ENCODE measurements at regions not wholly inside any gene's neighbourhood (a gene's known extent, or its start where the extent isn't known, plus 50 kb on each side); places are given as distances from the start of the nearest gene placed in this dataset.
"Not testable (repeated sequence)": the region's sequence is repeated elsewhere in the genome, so short reads cannot be mapped to it uniquely, and the experiment has no call there.

- no peak for DNase-seq
Measured at GRCh38 chr4:117135634-117136354, 50.4 kb upstream of the TRAM1L1 start.

- no peak for DNase-seq
Measured at GRCh38 chr4:117137145-117137544, 51.8 kb upstream of the TRAM1L1 start.

DNA sequence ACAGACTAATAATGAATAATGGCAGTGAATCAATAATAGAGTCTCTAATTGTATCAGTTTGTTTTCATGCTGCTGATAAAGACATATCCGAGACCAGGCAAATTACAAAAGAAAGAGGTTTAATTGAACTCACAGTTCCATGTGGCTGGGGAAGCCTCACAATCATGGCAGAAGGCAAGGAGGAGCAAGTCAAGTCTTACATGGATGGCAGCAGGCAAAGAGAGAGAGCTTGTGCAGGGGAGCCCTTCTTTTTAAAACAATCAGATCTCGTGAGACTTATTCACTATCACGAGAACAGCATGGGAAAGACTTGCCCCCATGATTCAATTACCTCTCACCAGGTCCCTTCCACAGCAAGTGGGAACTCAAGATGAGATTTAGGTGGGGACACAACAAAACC, 53.4 kb upstream of the TRAM1L1 start:
- DNase-seq = not testable (repeated sequence)

DNA sequence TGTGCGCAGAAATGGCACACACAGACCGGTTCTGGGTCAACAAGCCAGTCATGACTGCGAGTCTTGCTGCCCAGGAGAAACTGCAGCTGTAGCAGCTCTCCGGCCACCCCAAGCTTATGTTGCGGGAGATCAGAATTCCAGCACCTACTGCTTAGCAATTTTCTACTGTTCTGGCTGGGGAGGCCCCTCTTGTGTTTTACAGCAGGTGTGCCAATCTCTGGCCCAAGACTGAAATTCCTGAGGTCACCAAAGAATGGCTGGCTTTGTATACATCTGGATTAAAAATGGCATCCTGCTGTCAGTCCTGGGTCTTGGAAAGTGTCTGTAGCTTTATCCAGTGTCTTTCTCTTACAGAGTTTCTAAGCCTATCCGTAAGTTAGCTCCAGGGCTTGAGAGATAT, 68.9 kb upstream of the TRAM1L1 start:
- DNase-seq = no peak

- DNase-seq = no peak
Measured at GRCh38 chr4:117156806-117157205, 71.4 kb upstream of the TRAM1L1 start.

- DNase-seq = no peak
Measured at GRCh38 chr4:117157360-117157759, 72.0 kb upstream of the TRAM1L1 start.

DNA sequence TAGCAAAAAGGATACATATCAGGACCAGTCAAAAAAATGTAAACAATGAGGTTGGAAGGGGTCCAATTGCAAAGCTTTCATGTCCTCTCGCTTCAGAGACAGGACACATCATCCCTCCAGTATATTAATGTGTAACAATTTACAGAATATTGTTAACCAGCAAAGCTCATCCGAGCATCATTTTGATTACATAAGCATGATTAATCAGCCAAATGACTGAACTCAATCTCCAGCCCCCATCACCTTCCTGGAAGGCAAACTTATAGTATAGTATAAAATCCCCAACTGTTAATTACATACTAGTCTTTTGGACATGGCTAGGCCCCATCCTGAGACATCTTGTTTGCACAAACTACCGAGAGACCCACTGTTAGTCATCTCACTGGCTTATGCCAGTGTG, 77.6 kb upstream of the TRAM1L1 start:
- no peak for DNase-seq

DNA sequence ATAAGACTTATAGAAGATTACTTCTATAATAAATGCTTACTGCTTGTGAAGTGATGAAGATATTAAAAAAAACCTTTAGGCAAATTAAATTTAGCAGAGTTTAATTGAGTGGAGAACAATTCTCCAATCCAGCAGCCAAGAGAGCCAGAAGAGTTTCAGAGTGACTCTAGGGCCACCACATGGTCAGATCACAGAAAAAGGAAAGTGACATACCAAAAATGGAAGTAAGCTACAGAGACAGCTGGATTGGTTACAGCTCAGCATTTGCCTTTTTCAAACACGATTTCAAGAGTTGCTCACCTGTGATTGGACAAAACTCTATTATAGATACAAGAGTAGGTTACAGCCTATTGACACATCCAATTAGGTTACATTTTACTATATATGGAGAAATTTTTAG, 79.0 kb upstream of the TRAM1L1 start:
- no peak for DNase-seq

GRCh38 chr4:117175369-117175768, 90.0 kb upstream of the TRAM1L1 start:
- not testable (repeated sequence) for DNase-seq

- DNase-seq = no peak
Measured at GRCh38 chr4:117203231-117203630, 117.9 kb upstream of the TRAM1L1 start.

DNA sequence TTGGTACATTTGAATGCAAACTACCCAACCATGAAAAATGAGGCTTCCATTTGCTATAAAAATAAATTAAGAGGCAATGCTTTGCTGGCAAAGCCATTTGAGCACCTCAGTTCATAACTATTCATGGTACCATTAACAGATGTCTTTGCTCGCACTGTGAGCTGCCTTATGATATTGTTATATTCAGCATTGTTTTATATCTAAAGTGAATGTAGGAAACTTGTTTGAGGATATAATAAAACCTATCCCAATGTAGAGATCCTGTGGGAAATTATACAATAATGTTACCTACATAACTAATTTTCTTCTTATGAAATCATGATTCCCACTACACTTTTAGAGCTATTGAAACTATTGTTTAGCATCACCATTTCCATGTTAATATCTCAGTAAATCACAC, 125.2 kb upstream of the TRAM1L1 start:
- no peak for DNase-seq

DNA sequence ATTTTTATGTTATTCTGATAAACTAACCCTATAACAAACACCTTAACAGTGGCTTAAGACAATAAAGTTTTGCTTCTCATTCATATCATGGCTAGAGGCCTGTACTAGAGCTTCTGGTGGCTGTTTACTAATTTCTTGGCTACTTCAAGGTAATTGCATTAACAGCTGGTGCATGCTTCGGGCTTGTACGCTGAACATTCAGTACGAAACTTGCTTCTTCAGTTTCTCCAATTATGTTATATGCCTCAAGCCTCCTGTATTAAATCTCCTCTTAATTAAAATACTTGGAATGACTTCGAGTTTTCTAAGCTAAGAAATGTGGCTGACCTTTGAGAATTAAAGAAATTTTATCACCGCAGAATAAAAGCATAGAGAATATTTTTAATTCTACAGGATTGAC, 138.9 kb upstream of the TRAM1L1 start:
- no peak for DNase-seq

DNA sequence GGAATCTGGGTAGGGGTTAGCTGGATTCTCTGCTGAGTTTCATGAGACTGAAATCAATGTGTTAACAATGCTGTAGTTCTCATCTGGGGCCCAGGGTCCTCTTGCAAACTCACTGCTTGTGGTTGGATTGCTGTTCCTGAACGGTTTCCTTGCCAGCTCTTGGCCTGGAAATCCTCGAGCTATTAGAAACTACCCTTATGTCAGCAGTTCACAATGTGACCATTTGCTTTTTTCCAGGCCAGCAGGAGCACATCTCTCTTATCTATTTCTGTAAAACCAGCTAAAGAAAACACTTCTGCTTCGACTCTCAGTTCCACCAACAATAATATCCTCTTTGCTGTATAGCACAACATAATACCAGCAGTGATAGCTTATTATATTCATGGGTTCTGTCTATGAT, 140.1 kb upstream of the TRAM1L1 start:
- no peak for DNase-seq

DNA sequence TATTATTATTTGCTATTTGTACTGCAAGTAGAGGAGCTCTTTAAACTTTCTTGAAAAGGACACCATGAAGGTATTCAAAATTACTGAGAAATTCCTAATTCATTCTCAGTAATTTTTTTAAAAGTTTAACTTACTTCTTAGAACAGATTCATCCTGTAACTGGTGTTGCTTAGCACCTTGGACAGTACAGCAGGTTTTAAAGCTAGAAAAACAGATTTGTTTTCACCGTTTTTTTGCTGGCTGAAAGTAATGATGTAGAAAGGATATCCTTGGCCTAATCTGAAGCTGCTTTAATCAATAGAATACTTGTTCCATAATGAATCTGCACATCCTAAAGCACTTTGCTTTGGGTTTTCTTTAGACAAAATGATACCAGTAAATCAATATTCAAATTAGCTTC, 142.5 kb upstream of the TRAM1L1 start:
- DNase-seq = no peak

DNA sequence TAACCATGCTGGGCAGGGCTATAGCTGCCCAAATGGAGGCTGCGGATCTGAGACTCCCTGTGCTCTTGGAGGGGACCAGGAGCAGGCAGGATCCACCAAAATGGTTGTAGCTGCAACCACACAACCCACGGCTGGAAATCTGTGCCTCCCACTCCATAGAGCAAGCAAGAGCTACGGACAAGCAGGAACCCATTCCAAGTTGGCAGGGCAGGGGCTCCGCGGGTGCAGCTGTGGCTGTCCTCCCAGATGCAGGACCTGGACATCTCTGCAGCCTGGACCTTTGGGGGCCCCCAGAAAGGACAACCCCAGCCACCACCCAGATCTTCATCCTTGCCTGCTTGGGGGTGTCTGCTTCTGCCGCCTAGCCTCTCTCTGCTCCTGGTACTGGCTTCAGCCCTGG, 154.1 kb upstream of the TRAM1L1 start:
- no peak for DNase-seq

DNA sequence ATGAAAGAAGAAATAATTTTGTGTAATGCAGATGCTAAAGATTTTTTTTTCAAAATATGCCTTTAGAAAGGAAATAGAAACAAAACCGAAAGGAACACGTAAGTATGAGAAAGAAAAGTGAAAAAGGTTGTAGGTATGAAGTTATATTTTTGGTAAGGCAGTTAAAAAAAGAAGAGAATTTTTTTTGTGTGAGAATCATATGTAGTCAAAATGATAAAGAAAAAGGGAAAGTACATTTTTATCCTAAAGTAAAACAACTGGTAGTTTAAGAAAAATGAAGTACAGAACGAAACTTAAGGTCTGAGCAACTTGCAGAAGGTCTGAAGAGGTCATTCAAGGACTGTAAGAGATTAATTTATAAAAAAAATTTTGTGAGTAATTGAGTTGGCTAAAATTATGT, 164.0 kb upstream of the TRAM1L1 start:
- no peak for DNase-seq

GRCh38 chr4:117264072-117264471, 178.7 kb upstream of the TRAM1L1 start:
- DNase-seq = no peak

DNA sequence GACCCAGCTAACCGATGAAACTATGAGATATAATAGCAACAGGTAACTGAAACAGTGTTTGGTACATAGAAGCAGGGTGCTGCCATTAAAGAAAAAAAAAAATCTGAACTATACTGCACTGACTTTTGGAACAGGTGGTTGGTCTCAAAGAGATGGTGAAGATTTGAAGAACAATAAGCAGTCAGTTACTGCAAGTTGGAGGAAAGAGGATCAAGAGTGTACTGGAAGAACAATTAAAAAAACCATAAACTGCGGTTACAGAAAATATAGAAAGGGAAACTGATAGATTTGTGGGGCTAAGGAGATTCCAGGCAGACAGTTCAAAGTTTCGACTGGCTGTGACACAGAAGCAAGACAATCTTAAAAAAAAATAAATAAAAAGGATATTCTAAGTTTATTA, 181.9 kb upstream of the TRAM1L1 start:
- DNase-seq = no peak

DNA sequence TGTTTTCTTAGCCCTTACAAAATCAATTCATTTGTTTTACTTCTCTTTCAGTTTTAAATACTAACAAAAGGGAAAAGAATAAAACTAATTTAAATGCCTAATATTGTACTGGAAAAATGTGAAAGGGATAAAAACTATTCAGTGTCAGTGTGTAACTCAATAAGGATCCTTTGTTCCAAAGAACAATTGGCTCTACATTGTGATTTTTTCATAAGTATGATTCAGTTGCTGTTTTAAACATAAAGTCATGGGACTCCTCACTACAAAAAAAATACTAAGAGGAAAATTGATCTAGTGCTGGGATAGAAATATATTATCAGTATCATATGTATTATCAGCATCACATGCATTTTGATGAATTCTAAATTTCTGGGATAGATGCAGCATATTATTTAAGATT, 199.4 kb upstream of the TRAM1L1 start:
- no peak for DNase-seq

DNA sequence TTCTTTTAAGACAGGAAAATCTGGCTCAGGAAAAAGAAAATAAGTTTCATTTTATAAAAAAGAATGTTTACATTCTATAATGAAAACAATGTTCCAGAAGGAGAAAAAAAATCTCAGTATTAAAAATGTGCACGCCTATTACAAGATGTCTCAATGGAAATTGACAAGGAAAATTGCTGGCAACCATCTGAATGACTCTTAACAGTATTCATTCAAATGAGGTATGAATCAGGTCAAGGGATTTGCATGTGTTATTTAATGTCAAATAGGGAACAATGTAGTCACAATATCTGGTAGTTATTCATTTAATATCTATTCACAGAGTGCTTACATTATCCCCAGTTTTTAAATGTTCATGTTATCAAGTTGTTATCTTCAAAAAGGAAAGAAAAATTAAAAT, 208.4 kb upstream of the TRAM1L1 start:
- DNase-seq = no peak

DNA sequence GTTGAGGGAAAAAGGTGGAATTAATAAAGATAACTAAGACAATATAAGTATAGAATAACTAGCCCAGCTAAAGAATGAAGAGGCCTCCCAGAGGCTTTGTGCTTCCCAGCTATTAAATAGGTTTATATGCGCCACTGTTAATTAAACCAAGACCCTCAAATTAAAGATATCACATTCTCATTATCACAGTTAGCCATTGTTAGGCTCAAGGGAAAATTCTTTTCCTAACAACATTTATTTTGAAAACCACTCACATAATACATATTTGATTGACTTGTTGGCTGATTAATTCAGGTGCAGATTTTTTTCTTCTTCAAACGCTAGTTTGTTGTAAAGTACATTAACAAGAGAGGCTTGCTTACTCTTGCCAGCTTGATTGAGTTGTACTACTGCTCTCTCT, 216.8 kb upstream of the TRAM1L1 start:
- DNase-seq = no peak

- DNase-seq = no peak
Measured at GRCh38 chr4:117311215-117311614, 225.8 kb upstream of the TRAM1L1 start.

GRCh38 chr4:117311989-117312388, 226.6 kb upstream of the TRAM1L1 start:
- no peak for DNase-seq

DNA sequence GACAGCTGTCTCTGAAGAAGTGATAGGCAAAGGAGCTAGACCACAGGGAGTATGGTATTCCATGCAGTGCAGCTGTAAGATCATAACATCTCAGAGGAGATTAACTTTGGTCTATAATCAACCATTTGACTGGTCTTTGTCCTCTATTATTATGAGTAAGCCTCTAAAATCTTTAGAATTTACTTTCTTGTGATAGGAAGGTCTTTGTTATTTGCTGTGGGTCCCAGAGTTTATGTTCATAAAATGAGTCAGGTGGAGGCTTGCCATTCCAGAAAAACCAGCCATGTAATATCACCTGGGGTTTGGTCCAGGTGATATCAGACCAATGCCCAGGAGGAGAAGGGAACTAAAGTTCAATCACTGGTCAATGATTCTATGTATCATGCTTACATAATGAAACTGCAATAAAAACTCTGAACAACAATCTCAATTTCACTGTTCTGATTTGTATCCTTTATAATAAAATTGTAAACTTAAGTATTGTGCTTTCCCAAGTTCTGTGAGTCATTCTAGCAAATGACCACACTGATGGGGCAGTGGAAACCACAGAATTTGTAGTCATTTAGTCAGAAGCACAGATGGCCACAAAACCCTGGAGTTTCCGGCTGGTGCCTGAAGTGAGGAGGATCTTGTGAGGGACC, 239.6 kb upstream of the TRAM1L1 start:
- no peak for DNase-seq

DNA sequence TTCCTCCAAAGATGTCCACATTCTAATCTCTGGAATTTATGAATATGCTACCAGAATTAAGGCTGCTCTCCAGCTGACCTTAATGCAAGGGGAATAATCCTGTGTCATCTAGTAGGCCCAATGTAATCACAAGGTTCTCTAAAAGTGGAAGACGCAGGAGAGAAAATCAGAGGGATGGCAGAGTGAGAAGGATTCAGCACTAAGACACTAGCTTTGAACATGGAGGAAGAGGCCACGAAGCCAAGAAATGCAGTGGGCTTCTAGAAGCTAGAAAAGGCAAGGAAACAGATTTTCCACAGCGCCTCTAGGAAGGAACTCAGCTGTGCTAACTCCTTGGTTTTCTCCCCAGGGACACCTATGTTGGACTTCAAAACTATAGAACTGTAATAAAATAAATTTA, 240.7 kb upstream of the TRAM1L1 start:
- DNase-seq = no peak

All from stimulated activated naive CD4-positive, alpha-beta T cell (primary cell).